Heart left ventricle (tissue), 13 donors: ENCODE measurements at regions not wholly inside any gene's neighbourhood (a gene's known extent, or its start where the extent isn't known, plus 50 kb on each side); places are given as distances from the start of the nearest gene placed in this dataset.

ENCODE experiments used
- POLR2A ChIP-seq, 2 donors: fragments of 450-650 bp; IDR thresholded peaks; one replicate each; pipeline ENCODE4 v1.6.1; 2017; ENCODE audit warnings: antibody characterized with exemption in 2 of 2, mild to moderate bottlenecking in 2 of 2, moderate library complexity in 2 of 2
- TF ChIP-seq, protein P1 (sequence below), 12 donors: fragments of 200-600 bp; sonication (generic) in 4 of 12; IDR thresholded peaks; one replicate each; pipeline versions ENCODE4 v1.5.0 to v1.8.0; 2018 to 2022; ENCODE audit warnings: antibody characterized with exemption in 12 of 12, mild to moderate bottlenecking in 5 of 12
- donor health status: ischemic (EF 13 %, LVEDD 7.1; RV severe dilation, severe dysfunction).
- donor health status: DM: no; HTN: yes; CAD: no.
- donor health status: DM: no; HTN: no; CAD: no.
- donor health status: ischemic (EF 25% LVEDD 6.9; RV normal size, moderate dysfunction).
- donor health status: ischemic (EF 25% LVEDD 5.7; RV mildly dilated, moderate dysfunction).
- donor health status: ischemic (EF 35%, LVEDD 5.7; RV mildly dilated, moderate dysfunction).
- donor health status: nonischemic (EF 11% LVEDD 7.7; RV severe dilation, severe dysfunction).
- donor health status: DM: yes; HTN: yes; CAD: no.
- donor health status: PGD.
- donor health status: ischemic (EF 29% LVEDD 5.4; RV normal size, mild dysfunction).
- donor health status: nonischemic (EF 23%, LVEDD 6.1; RV moderate dilation, normal function).

GRCh38 chr15:45804028-45804427 is 169.2 kb downstream of the SQOR start:
- TF ChIP-seq, protein P1, sequence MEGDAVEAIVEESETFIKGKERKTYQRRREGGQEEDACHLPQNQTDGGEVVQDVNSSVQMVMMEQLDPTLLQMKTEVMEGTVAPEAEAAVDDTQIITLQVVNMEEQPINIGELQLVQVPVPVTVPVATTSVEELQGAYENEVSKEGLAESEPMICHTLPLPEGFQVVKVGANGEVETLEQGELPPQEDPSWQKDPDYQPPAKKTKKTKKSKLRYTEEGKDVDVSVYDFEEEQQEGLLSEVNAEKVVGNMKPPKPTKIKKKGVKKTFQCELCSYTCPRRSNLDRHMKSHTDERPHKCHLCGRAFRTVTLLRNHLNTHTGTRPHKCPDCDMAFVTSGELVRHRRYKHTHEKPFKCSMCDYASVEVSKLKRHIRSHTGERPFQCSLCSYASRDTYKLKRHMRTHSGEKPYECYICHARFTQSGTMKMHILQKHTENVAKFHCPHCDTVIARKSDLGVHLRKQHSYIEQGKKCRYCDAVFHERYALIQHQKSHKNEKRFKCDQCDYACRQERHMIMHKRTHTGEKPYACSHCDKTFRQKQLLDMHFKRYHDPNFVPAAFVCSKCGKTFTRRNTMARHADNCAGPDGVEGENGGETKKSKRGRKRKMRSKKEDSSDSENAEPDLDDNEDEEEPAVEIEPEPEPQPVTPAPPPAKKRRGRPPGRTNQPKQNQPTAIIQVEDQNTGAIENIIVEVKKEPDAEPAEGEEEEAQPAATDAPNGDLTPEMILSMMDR (IDR thresholded peaks at IDR 0.05) = no peak
- TF ChIP-seq POLR2A (IDR thresholded peaks at IDR 0.05) = no peak
